ENCODE measurements at regions not wholly inside any gene's neighbourhood (a gene's known extent, or its start where the extent isn't known, plus 50 kb on each side); places are given as distances from the start of the nearest gene placed in this dataset.

DNA sequence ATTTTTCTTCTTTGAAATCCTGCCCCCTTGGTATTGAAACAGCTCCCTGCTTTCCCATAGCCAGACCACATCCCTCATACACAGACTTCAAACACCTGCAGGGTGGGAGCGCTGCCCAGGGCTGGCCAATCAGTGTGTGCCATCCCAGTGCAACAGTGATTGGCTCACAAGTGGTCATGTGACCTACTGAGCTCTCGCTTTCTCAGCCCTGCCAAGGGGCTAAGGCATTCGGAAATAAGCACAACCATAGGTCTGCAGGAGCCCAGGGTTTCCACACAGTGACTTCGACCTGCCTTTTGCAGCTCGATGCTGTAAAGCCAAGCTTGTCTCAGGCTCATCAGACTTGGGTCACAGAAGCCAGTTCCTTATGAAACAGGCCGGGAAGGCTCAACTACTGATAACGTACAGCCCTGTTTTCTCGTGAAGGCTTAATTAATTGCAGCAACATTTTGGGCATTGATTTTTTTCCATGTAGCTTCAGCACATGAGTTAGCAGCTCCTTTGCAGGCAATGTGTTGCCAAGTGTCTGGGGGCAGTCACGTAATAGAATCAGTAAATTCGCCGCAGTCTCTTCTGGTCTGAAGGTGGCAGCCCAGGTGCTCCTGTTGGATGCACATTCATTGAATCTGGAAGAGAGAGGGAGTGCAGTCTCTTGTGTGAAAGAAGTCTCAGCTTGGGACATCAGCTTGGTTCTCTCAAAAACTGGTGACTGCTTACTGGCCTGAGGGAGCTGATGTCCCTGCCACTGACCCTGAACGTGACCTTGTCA lies 1091.8 kb downstream of the AACS start:
- no peak for DNase-seq

DNA sequence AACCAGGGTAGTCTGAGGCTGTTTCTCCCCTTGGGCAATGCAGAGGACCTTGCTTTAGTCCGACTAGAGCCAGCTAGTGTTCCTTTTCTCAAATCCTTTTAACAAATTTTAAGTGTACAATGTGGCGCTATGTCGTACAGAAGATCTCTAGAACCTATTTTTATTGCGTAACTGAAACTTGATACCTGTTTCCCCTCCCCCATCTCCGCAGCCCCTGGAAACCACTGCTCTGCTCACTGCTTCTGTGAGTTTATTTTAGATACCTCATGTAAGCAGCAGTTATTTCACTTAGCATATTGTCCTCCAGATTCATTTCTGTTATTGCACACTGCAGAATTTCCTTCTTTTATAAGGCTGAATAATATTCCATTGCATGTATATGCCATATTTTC lies 1092.3 kb downstream of the AACS start:
- DNase-seq, result no peak

DNA sequence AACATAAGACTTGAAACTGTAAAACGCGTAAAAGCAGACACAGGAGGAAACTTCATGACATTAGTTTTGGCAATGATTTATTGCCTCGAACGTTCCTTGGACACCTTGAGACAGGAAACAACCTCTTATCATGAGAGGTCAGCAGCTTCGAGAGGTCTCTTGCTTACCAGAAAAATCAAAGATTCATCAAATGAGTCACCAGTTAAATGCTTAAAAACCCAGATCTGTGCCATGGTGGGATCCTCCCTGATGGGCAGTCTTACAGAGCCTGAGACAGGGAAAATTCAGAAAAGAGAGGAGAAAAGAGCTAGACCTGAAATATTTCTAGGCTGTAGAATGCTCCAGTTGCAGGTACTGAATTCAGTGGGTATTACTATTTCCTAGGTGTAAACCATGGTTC lies 1093.9 kb downstream of the AACS start:
- no peak for DNase-seq

DNA sequence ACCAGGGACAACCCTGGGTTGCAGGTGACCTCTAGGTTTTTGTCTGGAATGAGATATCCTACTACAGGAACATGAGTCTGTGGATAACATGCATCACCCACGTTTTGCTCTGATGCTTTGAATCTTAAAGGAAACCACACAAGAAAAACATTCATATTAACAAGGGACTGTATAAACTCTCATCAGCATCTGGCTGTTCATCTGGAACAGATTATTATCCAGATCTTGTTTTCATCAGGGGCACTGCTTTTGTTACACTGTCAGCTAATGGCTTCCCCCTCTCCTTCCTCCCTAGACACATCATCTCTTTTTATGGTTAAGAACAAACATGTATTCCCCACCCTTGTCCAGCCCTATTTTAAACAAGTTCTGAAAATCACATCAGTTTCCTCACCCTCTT lies 1095.7 kb downstream of the AACS start:
- no peak for DNase-seq

DNA sequence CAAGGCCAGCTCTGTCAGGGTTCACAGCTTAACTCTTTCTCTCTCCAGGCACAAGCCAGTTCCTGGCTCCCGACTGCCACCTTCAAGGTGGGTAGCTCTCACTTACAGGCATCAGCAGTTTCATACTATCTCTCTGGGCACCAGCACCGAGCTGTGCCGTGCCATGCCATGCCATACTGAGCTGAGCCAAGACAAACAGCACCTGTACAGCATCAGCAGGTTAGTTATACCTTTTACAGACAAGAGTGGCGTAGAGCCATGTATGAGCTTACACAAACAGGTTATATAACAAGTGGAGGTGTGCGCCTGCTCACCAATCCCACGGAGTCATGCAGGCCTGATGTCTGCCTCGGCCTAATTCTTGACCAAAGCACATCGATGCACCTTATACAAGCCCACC lies 1098.7 kb downstream of the AACS start:
- no peak for DNase-seq

DNA sequence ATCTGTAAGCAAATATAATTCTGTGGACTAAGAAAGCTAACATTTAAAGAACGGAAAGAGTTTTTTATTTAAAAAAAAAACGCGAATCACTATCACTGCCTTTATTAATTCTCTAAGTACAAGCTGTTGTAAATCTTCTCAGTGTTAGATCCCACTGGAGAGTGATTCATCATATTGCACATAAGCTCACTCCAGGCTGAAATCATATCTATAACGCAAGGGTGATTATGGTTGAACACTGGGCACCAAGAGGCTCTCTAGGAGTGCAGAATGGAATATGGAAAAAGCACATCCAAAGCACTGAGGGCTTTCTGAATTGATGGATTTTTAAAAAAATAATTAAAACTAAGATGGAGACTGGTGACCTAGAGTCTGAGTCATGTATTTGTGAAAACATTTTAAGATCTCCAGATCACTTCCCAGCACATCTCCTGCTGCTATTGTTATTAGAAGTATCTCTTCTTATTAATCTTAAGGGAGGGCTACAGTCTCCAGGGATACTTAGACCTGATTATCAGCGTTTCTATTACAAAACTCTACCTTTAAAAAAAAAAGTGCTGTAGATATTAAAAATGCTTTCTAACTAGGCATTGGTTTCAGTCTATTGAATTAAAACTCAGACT lies 1106.8 kb downstream of the AACS start:
- DNase-seq, result no peak

DNA sequence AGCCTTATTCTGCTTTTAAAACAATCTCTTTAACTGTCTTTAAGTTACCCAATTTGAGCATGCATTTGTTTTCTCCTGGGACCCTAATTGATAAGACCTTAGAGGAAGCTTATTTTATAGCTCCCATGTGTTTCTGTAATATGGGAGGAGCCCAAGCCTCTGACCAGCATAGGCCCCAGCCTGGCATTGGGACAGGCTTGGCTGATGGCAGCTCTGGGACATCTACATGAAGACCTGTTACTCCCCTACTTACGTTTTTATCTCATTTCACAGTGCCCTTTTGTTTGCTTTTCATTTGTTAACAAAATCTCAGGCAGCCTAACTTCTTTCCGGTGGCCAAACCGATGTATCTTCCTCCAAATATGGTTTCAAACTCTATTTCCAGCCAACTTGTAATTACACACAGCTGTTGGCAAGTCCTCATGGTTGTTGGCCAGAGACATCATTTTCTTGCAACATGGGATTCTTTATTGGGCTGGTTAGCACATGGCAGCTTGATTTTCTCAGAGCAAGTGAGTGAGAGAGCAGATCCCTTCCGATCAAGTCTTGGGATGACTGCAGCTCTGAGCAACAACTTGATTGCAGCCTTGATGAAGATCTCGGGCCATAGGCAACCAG lies 1117.5 kb downstream of the AACS start:
- no peak for DNase-seq

DNA sequence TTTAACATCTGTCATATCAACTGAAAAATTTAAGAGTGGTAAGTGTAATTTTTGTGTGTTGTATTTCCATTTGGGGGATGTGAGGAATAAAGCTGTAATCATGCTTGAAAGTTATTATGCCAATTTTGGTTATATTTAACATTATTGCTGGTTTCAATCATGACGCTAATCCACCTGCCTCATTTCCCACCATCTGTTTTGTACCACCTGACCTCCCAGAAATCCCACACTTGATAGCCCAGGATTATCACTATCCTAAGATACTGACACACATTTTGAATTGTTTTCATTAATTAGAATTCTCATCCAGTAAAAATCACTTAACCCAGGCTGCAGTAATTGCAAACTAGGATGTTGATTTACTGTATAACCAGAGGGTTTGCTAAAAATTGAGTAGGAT lies 1119.8 kb downstream of the AACS start:
- no peak for DNase-seq

DNA sequence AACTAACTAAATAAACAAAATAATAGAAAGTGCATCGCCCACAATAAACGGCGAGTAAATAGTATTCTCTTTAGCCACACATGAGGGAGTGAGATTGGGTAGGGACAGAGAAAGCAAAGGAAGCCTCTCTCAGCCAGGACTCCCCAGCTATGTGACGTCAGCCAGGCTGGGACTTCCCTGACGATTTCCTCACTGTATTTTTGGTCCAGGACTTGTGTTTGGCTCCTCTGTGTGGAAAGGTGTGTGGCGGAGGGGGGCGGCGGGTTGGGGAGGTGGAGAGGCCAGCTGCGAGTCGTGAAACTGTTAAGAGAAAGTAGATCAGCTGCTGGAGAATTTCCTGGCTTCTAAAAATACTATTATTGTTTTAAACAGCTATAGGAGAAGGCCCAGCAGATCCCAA lies 1124.6 kb downstream of the AACS start:
- no peak for DNase-seq

DNA sequence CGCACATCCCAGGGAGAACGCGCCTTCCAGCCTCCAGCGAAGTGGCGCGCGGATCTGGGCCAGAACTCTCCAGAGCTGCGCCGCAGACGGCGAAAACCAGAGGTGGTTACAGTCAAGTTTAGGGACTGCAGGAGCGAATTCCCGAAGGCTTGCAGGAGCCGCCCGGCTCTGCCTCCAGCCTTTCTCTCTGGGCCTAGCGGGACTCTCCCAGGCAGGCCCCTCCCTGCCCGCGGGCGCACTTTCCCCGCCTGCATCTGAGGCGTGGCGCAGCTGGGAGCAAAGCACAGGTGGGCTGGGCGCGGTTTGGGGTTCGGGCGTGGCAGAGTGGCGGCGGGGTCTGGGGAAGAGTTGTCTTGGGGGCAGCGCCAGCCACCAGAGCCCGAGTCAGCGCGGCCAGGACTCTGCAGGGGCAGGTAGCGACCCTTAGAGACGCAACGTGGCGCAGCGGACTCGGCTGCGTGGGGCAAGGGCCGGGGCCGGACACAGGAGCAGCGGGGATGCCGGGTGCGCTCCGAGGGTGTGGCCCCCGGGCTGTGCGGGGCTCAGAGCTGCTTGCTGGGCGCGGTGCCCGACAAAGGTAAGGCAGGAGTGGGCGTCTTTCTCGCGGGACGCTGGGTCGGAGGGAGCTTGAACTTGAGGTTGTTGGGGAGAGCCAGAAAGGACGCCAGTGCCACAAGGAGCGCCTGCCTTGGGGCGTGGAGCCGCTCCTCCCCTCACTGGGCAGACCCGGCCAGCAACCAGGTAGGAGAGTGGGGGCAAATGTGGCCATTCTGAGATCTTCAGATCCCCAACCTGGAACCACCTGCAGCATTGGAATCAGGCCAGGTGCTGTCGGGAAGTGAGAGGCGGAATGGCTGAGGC lies 1126.0 kb downstream of the AACS start:
- DNase-seq, result no peak

DNA sequence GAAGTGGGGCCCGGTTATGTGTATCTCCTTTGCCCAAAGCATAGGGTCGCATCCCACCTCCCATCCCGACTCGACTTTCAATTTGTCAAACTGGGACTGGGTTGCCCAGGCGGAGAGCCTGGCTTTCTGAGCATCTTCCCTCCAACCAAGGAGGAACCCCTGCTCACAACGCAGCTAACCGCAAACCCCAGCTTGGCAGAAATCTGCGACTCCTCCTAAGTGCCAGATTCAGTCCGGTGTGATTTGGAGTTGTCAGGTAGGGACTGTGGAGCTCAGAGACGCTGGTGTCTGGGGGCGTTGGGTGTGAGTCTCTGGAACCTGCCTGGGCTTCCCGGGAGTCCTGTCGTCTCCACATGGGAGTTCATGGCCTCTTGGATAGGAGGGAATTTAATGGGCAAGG lies 1126.7 kb downstream of the AACS start:
- DNase-seq, result no peak

DNA sequence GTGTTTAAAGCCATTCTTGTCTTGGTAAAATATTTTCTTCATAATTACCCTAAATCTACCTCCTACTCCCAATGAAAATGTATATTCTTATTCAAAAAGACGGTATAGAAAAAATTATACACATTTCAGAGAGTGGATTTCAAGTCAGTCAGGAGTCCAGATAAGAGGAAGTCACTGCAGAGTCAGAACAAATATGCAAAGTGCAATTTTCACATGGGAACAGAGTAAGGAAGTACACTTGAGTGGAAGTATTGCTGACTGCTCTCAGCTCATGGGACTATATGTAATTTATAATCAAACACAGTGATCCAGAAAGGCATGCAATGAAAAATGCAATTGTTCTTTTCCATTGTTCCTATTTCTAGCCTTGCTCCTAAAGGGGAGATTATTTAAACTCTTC lies 1128.0 kb downstream of the AACS start:
- no peak for DNase-seq

DNA sequence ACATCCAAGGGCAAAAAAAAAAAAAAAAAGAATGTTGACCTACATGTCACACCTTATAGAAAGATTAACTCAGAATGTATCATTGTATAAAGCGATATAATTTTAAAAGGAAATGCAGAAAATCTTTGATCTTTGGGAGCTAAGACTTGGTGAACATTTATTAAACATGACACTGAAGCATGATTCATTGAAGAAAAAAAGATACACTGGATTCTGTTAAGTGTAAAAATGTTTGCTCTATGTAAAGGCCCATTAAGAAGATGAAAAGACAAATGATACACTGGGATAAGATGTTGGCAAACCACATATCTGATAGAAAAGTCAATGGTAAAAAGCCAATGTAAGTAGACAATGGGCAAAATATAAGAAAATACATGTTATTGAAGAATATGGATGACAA lies 1131.0 kb downstream of the AACS start:
- DNase-seq, result no peak

DNA sequence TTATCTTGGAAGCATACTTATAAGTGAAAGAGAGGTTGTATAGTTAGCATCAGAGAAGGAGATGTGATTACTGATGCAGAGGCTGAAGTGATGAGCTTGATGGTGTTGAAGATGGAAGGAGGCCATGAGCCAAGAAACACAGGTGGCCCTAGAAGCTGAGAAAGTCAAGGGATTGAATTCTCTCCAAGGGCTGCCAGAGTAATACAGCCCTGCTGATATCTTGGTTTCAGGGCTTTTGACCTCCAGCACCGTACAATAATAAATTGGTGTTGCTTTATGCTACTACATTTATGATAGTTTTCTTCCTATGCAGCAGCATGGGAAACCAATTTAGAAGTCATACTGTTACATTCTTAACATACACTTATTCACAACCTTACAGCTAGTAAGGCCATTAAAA lies 1133.3 kb downstream of the AACS start:
- DNase-seq, result no peak

DNA sequence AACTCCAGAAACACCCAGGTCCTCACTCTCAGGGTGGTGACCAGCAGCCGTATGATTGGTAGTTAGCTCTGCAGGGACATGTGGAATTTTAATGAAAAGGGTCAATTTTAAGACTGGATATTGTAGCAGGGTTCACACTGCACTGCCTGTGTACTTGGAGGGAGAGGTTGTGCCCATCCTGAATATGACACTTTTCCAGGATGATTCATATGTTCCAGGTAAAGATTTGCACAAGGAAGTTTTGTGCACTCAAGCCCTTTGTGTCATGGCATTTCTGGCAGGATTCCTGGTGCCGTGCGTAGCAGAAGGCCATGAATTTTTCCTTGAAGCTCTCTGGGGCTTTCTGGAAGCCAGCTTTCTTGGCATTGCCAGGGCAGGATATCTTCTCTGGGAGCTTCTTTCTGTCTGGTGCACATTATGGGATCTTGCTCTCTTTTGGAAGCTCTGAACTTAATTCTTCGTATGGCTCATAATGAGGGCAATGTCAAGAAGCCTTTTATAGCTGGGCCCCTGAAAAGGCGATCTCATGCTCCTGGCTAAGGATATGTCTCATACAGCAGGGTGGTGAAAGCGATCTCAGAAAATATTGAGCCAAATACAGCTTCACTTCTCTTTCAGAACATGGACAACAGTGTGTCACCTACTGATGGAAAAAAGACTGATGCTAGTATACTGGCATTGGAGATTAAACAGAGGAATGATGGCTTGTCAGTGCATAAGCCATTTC lies 1133.9 kb downstream of the AACS start:
- no peak for DNase-seq

DNA sequence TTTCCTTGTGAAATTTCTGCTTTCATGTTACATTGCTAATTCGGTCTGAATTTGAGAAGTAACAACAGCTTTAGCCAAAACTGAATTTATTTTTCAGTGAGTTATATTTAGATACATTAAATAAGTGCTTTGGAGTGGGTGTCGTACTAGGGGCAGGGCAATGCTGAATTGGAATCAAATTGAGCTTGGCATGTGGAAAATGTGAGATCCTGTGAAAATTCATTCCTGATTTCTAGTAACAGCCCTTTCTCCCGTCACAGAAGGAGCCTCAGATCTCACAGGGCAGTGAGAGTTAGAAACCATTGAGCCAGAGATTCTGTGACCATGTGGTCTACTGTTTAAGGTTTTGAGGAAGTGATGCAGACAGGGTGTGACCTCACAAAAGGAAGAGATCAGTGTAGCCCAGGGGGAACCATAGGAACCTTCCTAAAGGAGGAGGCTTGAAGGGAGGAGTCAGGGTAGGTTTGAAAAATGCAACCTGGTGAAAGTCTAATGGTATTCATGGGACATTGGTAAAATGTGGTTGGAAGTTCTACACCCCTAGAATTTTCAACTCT lies 1136.8 kb downstream of the AACS start:
- no peak for DNase-seq

DNA sequence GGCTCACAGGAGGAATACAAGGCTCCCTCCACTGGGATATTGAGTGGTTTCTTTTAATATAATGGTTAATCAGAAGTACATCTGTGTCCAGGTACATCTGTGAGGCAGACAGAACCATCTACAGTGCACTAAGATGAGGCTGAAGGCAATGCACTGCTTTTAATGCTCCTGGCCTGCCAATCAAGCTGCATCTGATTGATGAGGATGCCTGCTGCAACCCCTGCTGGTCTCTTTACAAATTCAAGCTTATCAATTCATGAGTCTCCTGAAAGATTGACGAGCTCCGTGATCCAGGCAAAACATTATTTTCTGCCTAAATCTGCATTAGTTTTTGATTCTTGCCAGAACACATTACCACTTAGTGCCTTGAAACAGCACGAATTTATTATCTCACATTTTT lies 1139.1 kb downstream of the AACS start:
- no peak for DNase-seq

DNA sequence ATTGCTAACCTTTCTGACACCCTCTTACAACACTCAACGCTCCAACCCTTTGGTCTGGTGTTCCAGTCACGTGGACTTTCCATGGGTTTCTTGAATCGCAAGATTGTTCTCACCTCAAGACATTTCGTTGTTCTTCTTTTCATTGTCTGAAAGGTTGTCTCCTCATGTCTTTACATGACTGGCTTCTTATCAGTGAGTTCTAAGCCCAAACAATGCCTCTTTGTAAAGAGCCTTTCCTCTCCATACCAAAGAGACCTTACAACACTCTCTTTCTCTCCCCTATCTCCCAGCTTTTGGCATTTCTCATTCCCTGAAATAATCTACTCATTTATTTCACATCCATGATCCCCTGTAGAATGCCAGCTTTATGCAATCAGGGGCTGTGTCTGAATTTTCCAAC lies 1144.8 kb downstream of the AACS start:
- DNase-seq, result no peak

DNA sequence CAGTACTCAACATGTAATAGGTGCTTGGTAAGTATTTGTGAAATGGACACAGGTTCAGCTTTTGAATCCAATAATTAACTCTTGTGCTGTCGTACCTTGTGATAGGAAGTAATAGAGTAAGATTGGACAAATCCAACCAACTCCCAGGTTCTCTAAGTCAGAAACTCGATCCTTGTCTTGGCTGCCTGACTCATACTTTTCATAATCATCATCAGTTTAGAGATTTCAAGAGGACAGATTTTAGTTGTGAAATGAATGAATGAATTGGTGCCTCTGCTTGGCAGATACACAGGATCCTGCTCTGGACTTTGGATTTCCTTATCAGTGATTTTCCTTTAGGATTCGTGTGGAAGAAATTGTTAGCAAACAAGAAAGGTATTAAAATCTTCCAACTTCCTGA lies 1145.2 kb downstream of the AACS start:
- no peak for DNase-seq

DNA sequence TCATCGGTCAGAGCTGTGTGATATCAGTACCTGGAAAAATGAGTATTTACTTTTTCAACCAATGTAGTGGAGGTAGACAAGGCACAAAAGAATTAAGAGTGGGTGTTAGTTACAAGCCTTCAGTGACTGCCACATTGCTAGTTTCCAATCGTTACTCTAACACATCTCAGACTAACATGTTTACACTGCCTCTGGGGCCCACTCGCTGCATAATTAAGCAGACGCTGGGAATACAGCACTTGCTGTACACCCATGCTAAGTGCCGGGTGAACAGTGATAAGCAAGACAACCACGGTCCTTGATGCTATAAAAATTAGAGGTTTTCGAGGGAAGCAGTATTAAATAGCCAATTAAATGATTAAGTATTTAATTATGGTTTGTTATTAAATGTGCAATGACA lies 1147.6 kb downstream of the AACS start:
- DNase-seq, result no peak

DNA sequence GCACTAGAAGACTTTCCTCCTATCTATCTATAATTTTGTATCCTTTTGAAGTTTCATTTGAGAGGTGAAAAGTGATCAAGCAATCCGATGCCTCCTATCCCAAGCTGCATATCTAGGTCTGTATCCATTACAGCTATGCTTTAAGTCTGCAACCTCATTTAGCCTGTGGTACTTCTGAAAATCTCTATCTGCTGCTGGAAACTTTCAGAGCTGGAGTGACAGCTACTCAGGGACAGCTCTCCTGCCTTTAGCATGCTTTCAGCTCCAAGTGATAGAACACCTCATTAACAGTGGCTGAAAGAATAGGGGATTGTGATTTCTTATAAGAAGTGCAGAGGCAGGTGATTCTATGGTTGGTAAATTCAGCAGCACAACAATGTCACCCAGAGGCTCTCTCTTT lies 1153.5 kb downstream of the AACS start:
- DNase-seq, result no peak

DNA sequence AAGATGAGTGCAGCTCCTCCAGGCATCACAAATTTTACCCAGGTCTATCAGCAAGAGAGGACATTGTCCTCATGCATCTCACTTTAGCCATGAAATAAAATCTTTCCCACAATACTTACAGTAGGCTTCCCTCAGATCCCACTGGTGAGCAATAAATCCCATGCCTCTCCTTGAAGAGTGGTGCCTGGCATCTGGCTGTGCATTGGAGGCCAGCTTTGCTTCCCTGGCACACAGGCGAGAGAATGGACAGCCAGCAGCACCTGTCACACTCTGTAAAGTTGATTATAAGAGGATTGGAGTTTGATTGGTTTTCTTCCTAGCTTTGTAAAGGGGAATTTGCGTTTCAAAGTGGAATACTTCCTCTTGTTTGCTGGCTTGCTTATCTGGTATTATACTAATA lies 1153.9 kb downstream of the AACS start:
- no peak for DNase-seq

Data from CD4-positive, alpha-beta T cell treated with Interleukin-17A for 1 hour (primary cell).